PC-3 (cell line): ENCODE measurements at regions not wholly inside any gene's neighbourhood (a gene's known extent, or its start where the extent isn't known, plus 50 kb on each side); places are given as distances from the start of the nearest gene placed in this dataset.
A peak's percentile ranks its signal among the peaks of the same experiment; 100 is the strongest.

Source experiments
- ATAC-seq: fragments of 200-7000 bp; cut with Tn5 transposase; 2 replicates; pipeline ENCODE4 v1.9.1; 2020; ENCODE audit warnings: mild to moderate bottlenecking, moderate library complexity
- BruUV-seq: library from RNA; stranded (reverse); fragments of 400-500 nt; replicated peaks from 2 replicates; lab custom pipeline; 2021; lab: Mats Ljungman, UMichigan
- CTCF ChIA-PET: fragments of 300-600 bp; sonication (Branson Sonifier 250); formaldehyde crosslinking; loops from one replicate; lab custom pipeline; 2022; ENCODE audit warnings: antibody characterized with exemption; lab: Charles Lee
- POLR2A ChIA-PET: fragments of 300-600 bp; sonication (Branson Sonifier 250); formaldehyde crosslinking; loops from one replicate; lab custom pipeline; 2022; ENCODE audit warnings: antibody characterized with exemption; ENCODE audit not compliant: unreplicated experiment; lab: Charles Lee
- DNase-seq: peaks from one replicate; pipeline ENCODE4 v3.0.0-alpha.2; 2015
- H2AFZ ChIP-seq: fragments of 300-600 bp; sonication (generic); 2 replicates; pipeline ENCODE4 v1.6.0; 2016; ENCODE audit warnings: antibody characterized with exemption, low read length
- H3F3A ChIP-seq: fragments of 300-600 bp; sonication (generic); one replicate; pipeline ENCODE4 v1.6.0; 2017; ENCODE audit warnings: antibody characterized with exemption, low read length, control low read depth, mild to moderate bottlenecking; ENCODE audit not compliant: unreplicated experiment
- H3K27ac ChIP-seq: fragments of 300-600 bp; sonication (generic); 2 replicates; pipeline ENCODE4 v1.5.1; 2016; ENCODE audit warnings: mild to moderate bottlenecking, low read length
- H3K27me3 ChIP-seq: fragments of 300-600 bp; sonication (generic); 2 replicates; pipeline ENCODE4 v1.6.1; 2016; ENCODE audit warnings: low read length, mixed read lengths
- H3K36me3 ChIP-seq: fragments of 300-600 bp; sonication (generic); 2 replicates; pipeline ENCODE4 v1.6.1; 2016; ENCODE audit warnings: low read depth, mixed run types, low read length, mixed read lengths
- H3K4me1 ChIP-seq: fragments of 300-600 bp; sonication (generic); 2 replicates; pipeline ENCODE4 v1.5.1; 2016; ENCODE audit warnings: low read length; ENCODE audit not compliant: insufficient read depth
- H3K4me2 ChIP-seq: fragments of 300-600 bp; sonication (generic); 2 replicates; pipeline ENCODE4 v1.6.0; 2016; ENCODE audit warnings: low read length
- H3K4me3 ChIP-seq: fragments of 300-600 bp; sonication (generic); 2 replicates; pipeline ENCODE4 v1.5.1; 2016; ENCODE audit warnings: mild to moderate bottlenecking, low read length, mixed read lengths
- H3K79me2 ChIP-seq: fragments of 300-600 bp; sonication (generic); 2 replicates; pipeline ENCODE4 v1.6.1; 2017; ENCODE audit warnings: low read length, mixed read lengths
- H3K9ac ChIP-seq: fragments of 300-600 bp; sonication (generic); 2 replicates; pipeline ENCODE4 v1.6.0; 2016; ENCODE audit warnings: mild to moderate bottlenecking, low read length
- H3K9me2 ChIP-seq: fragments of 300-600 bp; sonication (generic); replicated peaks from 2 replicates; pipeline ENCODE4 v1.6.1; 2016; ENCODE audit warnings: mixed run types, low read length, mixed read lengths
- H3K9me3 ChIP-seq: fragments of 300-600 bp; sonication (generic); 2 replicates; pipeline ENCODE4 v1.6.1; 2016; ENCODE audit warnings: low read length, mixed read lengths
- H4K20me1 ChIP-seq: fragments of 300-600 bp; sonication (generic); 2 replicates; pipeline ENCODE4 v1.6.1; 2016; ENCODE audit warnings: low read length, mixed read lengths
- EZH2 ChIP-seq: fragments of 300-600 bp; sonication (generic); IDR thresholded peaks from one replicate; pipeline ENCODE4 v1.6.1; 2017; ENCODE audit warnings: antibody characterized with exemption, mild to moderate bottlenecking, low read length; ENCODE audit not compliant: unreplicated experiment
- EZH2phosphoT487 ChIP-seq: fragments of 300-600 bp; sonication (generic); IDR thresholded peaks from 2 replicates; pipeline ENCODE4 v1.6.1; 2018; ENCODE audit warnings: mild to moderate bottlenecking, antibody characterized with exemption, low read length, borderline replicate concordance
- intact Hi-C: fragments of 100-400 bp; cut with micrococcal nuclease; formaldehyde crosslinking; loops from 2 replicates; pipeline ENCODE4 v1.9.0; 2023
- TF ChIP-seq, protein P1 (sequence below): fragments of 300-600 bp; sonication (generic); conservative IDR thresholded peaks from 2 replicates; pipeline ENCODE4 v1.5.1; 2017; ENCODE audit warnings: antibody characterized with exemption, low read depth, mild to moderate bottlenecking, low read length

DNA sequence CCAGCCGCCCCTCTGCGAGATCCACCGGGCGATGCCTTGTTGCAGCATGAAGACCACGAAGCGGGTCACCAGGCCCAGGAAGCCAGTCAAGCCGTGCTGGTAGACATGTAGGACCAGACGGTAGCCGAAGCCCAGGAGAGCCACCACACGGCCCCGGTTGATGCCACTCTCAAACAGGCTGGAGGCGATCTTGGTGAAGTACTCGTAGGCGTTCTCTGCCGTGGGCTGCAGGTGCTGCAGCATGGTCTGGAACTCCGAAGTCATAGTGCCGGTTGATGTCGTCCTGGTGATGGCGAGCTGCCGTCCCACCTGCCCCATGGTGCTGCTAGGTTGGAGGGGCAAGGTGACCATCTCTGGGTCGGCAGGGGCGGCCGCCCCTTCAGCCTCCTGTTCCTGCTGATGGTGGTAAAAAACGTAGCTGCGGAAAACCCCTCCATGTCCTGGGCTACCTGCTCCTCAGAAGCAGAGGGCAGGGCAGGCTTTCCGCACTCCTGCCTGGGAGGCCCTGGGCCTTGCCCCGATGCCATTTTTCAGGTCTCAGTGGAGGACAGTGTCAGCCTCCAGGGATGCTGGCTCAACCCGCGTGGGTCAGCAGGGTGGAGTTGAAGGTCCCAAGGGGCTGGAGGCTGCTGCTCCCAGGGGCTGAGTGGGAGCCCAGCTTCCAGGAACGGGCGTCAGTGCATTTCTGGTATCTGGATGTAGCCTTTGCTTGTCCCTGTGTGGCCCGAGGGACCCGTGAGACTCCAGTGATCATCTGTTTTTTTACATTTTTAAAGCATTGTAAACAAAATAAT, 98.7 kb downstream of the ADAMTS15 start:
- CTCF ChIA-PET: no interaction called here
- POLR2A ChIA-PET: no interaction called here
- H4K20me1 ChIP-seq: no peaks in the 10 kb centered on the region
- no peaks in the 10 kb centered on the region for H3K79me2 ChIP-seq
- no peak overlapping the region for H3K4me3 ChIP-seq
- no peak overlapping the region for H3K9ac ChIP-seq
- peaks cover 26% of the 10 kb centered on the region for H3K4me1 ChIP-seq
- intact Hi-C loops: no loop called here
- TF ChIP-seq, protein P1, sequence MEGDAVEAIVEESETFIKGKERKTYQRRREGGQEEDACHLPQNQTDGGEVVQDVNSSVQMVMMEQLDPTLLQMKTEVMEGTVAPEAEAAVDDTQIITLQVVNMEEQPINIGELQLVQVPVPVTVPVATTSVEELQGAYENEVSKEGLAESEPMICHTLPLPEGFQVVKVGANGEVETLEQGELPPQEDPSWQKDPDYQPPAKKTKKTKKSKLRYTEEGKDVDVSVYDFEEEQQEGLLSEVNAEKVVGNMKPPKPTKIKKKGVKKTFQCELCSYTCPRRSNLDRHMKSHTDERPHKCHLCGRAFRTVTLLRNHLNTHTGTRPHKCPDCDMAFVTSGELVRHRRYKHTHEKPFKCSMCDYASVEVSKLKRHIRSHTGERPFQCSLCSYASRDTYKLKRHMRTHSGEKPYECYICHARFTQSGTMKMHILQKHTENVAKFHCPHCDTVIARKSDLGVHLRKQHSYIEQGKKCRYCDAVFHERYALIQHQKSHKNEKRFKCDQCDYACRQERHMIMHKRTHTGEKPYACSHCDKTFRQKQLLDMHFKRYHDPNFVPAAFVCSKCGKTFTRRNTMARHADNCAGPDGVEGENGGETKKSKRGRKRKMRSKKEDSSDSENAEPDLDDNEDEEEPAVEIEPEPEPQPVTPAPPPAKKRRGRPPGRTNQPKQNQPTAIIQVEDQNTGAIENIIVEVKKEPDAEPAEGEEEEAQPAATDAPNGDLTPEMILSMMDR: no peak
- TF ChIP-seq EZH2phosphoT487: no peak
- TF ChIP-seq EZH2: no peak
- no peaks in the 10 kb centered on the region for H3K9me3 ChIP-seq
- H3K9me2 ChIP-seq: no peaks in the 10 kb centered on the region
- no peak overlapping the region for H2AFZ ChIP-seq
- no peak for ATAC-seq
- no peaks in the 10 kb centered on the region for H3K36me3 ChIP-seq
- peaks cover 4% of the 10 kb centered on the region for H3F3A ChIP-seq
- DNase-seq: no peak
- BruUV-seq: no TSS peak
- H3K4me2 ChIP-seq: no peak overlapping the region
- no peaks in the 10 kb centered on the region for H3K27me3 ChIP-seq
- H3K27ac ChIP-seq: peak overlapping the region; percentile 64; the same call in 1 of the 2 replicates

DNA sequence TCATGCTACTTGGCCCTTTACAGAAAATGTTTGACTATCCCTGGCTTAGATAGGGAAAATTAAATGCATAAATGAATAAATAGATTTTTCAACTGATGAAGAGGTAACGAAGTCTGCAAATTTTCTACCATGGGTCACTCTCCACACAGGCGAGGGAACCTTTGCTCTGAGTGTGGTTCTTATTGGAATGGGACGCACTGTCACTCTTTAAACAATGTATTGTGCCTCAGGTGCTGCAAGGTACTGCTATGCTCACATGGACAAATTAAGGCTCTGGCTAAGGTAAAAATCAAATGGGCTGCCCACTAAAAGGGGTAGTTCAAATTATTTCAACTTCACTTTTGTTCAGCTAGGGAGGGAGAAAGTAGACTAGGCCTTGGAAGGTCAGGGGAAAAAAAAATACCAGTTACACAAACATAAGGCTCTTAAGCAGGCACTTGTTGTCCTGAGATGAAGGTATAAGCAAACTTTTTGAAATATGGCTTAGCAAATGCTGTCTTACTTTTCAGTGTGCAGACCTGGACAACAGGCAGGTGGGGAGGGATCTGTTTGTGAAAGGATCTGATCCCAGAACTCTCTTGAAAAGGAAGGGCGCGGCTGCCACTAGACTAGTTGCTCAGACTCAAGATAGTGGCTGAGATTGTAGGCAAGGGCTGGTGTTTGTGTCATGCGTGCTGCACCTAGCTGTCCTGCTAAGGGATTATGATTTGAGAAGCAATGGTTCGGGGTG, 99.5 kb downstream of the ADAMTS15 start:
- Histone ChIP-seq H3K9ac (peak overlapping the region; percentile 1; the same call in 1 of the 2 replicates), H3K36me3 (no peaks in the 10 kb centered on the region), H3K4me1 (peaks cover 26% of the 10 kb centered on the region), H3K79me2 (no peaks in the 10 kb centered on the region), H3K4me3 (no peak overlapping the region), H3K27me3 (no peaks in the 10 kb centered on the region), H2AFZ (peak overlapping the region; percentile 11; the same call in 1 of the 2 replicates), H3K9me2 (no peaks in the 10 kb centered on the region), H3K9me3 (no peaks in the 10 kb centered on the region), H3K27ac (peak overlapping the region; percentile 64), H4K20me1 (no peaks in the 10 kb centered on the region), H3K4me2 (peak overlapping the region; percentile 40), H3F3A (peaks cover 4% of the 10 kb centered on the region)
- ATAC-seq (peak; percentile 64), DNase-seq (peak; percentile 39)
- intact Hi-C loops: no loop called here
- BruUV-seq: no TSS peak
- POLR2A ChIA-PET: no interaction called here
- TF ChIP-seq, protein P1: no peak
- TF ChIP-seq EZH2phosphoT487 (no peak), EZH2 (no peak)
- CTCF ChIA-PET: interaction anchor here (0.6 kb wide), 1 partner anchor 256 kb away, joined by 3 read pairs; no protein-coding TSS in a partner anchor
